ENCODE measurements at regions not wholly inside any gene's neighbourhood (a gene's known extent, or its start where the extent isn't known, plus 50 kb on each side); places are given as distances from the start of the nearest gene placed in this dataset.

DNA sequence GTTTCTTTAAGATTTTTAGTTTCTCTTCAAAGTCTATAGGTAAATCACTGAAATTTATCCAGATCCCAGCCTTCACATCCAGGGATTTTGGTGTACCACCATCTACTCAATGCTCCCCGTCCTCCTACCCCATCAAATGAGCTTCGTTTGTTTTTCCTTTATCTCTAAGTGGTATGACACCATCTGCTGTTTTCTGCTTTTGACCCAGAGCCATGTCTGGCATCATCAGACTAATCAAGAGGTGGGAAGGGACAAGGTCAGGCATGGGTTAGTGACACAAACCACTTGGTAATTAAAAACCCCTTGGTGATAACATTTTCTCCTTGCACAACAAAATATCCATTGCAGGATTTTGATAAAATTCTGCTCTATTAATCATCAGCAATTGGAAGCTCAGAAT lies 92.7 kb upstream of the GOLGA8J start:
- TF ChIP-seq, protein P1, sequence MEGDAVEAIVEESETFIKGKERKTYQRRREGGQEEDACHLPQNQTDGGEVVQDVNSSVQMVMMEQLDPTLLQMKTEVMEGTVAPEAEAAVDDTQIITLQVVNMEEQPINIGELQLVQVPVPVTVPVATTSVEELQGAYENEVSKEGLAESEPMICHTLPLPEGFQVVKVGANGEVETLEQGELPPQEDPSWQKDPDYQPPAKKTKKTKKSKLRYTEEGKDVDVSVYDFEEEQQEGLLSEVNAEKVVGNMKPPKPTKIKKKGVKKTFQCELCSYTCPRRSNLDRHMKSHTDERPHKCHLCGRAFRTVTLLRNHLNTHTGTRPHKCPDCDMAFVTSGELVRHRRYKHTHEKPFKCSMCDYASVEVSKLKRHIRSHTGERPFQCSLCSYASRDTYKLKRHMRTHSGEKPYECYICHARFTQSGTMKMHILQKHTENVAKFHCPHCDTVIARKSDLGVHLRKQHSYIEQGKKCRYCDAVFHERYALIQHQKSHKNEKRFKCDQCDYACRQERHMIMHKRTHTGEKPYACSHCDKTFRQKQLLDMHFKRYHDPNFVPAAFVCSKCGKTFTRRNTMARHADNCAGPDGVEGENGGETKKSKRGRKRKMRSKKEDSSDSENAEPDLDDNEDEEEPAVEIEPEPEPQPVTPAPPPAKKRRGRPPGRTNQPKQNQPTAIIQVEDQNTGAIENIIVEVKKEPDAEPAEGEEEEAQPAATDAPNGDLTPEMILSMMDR (IDR thresholded peaks at IDR 0.05) = no peak
- TF ChIP-seq, protein P2, sequence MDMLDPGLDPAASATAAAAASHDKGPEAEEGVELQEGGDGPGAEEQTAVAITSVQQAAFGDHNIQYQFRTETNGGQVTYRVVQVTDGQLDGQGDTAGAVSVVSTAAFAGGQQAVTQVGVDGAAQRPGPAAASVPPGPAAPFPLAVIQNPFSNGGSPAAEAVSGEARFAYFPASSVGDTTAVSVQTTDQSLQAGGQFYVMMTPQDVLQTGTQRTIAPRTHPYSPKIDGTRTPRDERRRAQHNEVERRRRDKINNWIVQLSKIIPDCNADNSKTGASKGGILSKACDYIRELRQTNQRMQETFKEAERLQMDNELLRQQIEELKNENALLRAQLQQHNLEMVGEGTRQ (IDR thresholded peaks at IDR 0.05; ENCODE audit: borderline replicate concordance, low read depth, low read length) = no peak
- no peak for TF ChIP-seq RCOR1 (IDR thresholded peaks at IDR 0.05; ENCODE audit: low read length)
- TF ChIP-seq EP300 (IDR thresholded peaks at IDR 0.05; ENCODE audit: borderline replicate concordance in 1 of 2, low read depth in 1 of 2, low read length in 1 of 2) = no peak
- no peak for TF ChIP-seq TAF1 (IDR thresholded peaks at IDR 0.05; ENCODE audit: borderline replicate concordance, low read depth, low read length)
- no peak for TF ChIP-seq POLR2AphosphoS5 (IDR thresholded peaks at IDR 0.05; ENCODE audit: low read depth, low read length)
- TF ChIP-seq, protein P3, sequence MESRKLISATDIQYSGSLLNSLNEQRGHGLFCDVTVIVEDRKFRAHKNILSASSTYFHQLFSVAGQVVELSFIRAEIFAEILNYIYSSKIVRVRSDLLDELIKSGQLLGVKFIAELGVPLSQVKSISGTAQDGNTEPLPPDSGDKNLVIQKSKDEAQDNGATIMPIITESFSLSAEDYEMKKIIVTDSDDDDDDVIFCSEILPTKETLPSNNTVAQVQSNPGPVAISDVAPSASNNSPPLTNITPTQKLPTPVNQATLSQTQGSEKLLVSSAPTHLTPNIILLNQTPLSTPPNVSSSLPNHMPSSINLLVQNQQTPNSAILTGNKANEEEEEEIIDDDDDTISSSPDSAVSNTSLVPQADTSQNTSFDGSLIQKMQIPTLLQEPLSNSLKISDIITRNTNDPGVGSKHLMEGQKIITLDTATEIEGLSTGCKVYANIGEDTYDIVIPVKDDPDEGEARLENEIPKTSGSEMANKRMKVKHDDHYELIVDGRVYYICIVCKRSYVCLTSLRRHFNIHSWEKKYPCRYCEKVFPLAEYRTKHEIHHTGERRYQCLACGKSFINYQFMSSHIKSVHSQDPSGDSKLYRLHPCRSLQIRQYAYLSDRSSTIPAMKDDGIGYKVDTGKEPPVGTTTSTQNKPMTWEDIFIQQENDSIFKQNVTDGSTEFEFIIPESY (IDR thresholded peaks at IDR 0.05; ENCODE audit: borderline replicate concordance, low read depth) = no peak
- no peak for TF ChIP-seq MXI1 (IDR thresholded peaks at IDR 0.05; ENCODE audit: low read depth, low read length)
